ENCODE measurements at regions not wholly inside any gene's neighbourhood (a gene's known extent, or its start where the extent isn't known, plus 50 kb on each side); places are given as distances from the start of the nearest gene placed in this dataset.

GRCh38 chr17:43327834-43328420 is 70.9 kb upstream of the ARL4D start:
- Mint-ChIP-seq H3K27me3 (no peaks in the 10 kb centered on the region), H3K4me3 (no peak overlapping the region), H3K27ac (no peak overlapping the region), H3K36me3 (no peaks in the 10 kb centered on the region), H3K4me1 (peaks cover 10 to 12% (median 11%) of the 10 kb centered on the region in 3 donors), H3K9me3 (no peaks in the 10 kb centered on the region)
- no peak for ATAC-seq (ENCODE audit: low read depth in 2 of 2)
- DNase-seq = no peak

GRCh38 chr17:43327421-43327820 is 71.4 kb upstream of the ARL4D start:
- ATAC-seq (ENCODE audit: low read depth in 2 of 2) (no peak), DNase-seq (no peak)
- Mint-ChIP-seq H3K9me3 (no peaks in the 10 kb centered on the region), H3K4me3 (no peak overlapping the region), H3K36me3 (no peaks in the 10 kb centered on the region), H3K27me3 (no peaks in the 10 kb centered on the region), H3K4me1 (peaks cover 10 to 12% (median 11%) of the 10 kb centered on the region in 3 donors), H3K27ac (no peak overlapping the region)

GRCh38 chr17:43326490-43327275 is 72.1 kb upstream of the ARL4D start:
- no peak for ATAC-seq (ENCODE audit: low read depth in 2 of 2)
- H3K4me1 Mint-ChIP-seq = peaks cover 11 to 13% (median 12%) of the 10 kb centered on the region in 3 donors
- H3K27ac Mint-ChIP-seq = no peak overlapping the region
- no peak for DNase-seq
- no peaks in the 10 kb centered on the region for H3K36me3 Mint-ChIP-seq
- H3K27me3 Mint-ChIP-seq = no peaks in the 10 kb centered on the region
- no peak overlapping the region for H3K4me3 Mint-ChIP-seq
- no peaks in the 10 kb centered on the region for H3K9me3 Mint-ChIP-seq

- peak in 1 of 2 donors; percentile 75 for ATAC-seq (ENCODE audit: low read depth in 2 of 2)
- peak overlapping the region in 4 of 6 donors; percentile 12 to 70 (median 39) for H3K27ac Mint-ChIP-seq
- no peaks in the 10 kb centered on the region for H3K36me3 Mint-ChIP-seq
- H3K4me3 Mint-ChIP-seq = peak overlapping the region in 3 of 8 donors; percentile 7 to 78 (median 63)
- DNase-seq = no peak
- peaks cover 10 to 16% (median 12%) of the 10 kb centered on the region in 3 donors for H3K4me1 Mint-ChIP-seq
- no peaks in the 10 kb centered on the region for H3K27me3 Mint-ChIP-seq
- H3K9me3 Mint-ChIP-seq = peaks cover 0 to 10% (median 2%) of the 10 kb centered on the region in 7 donors
Observed at GRCh38 chr17:43324205-43324893, 74.4 kb upstream of the ARL4D start.

- Mint-ChIP-seq H3K4me3 (peak overlapping the region in 1 of 8 donors; percentile 54), H3K27ac (peak overlapping the region in 1 of 6 donors; percentile 63), H3K36me3 (no peaks in the 10 kb centered on the region), H3K27me3 (no peaks in the 10 kb centered on the region), H3K4me1 (peaks cover 19 to 27% (median 24%) of the 10 kb centered on the region in 3 donors), H3K9me3 (peaks cover 0 to 25% (median 14%) of the 10 kb centered on the region in 7 donors)
- ATAC-seq (ENCODE audit: low read depth in 2 of 2) (no peak), DNase-seq (no peak)
Observed at GRCh38 chr17:43319293-43320124, 79.3 kb upstream of the ARL4D start.

- peak overlapping the region in 3 of 8 donors; percentile 32 to 68 (median 56) for H3K4me3 Mint-ChIP-seq
- DNase-seq = peak; percentile 62
Observed at GRCh38 chr17:43316522-43317142, 82.2 kb upstream of the ARL4D start.

GRCh38 chr17:43315858-43316521 is 82.2 kb upstream of the RNU2-1 start:
- H3K27ac Mint-ChIP-seq = no peak overlapping the region
- H3K27me3 Mint-ChIP-seq = no peaks in the 10 kb centered on the region
- DNase-seq = no peak
- no peaks in the 10 kb centered on the region for H3K36me3 Mint-ChIP-seq
- ATAC-seq (ENCODE audit: low read depth in 2 of 2) = no peak
- H3K4me3 Mint-ChIP-seq = peak overlapping the region in 1 of 8 donors; percentile 68
- peaks cover 12 to 17% (median 14%) of the 10 kb centered on the region in 3 donors for H3K4me1 Mint-ChIP-seq
- H3K9me3 Mint-ChIP-seq = peaks cover 0 to 25% (median 14%) of the 10 kb centered on the region in 7 donors

More at GRCh38 chr17:43316522-43317142, 82.2 kb upstream of the ARL4D start:
- no peaks in the 10 kb centered on the region for H3K36me3 Mint-ChIP-seq
- peak overlapping the region in 1 of 6 donors; percentile 93 for H3K27ac Mint-ChIP-seq
- H3K27me3 Mint-ChIP-seq = no peaks in the 10 kb centered on the region
- H3K4me1 Mint-ChIP-seq = peaks cover 12 to 19% (median 17%) of the 10 kb centered on the region in 3 donors
- ATAC-seq (ENCODE audit: low read depth in 2 of 2) = no peak
- H3K9me3 Mint-ChIP-seq = peaks cover 0 to 25% (median 14%) of the 10 kb centered on the region in 7 donors

GRCh38 chr17:43315369-43315768 is 81.6 kb upstream of the RNU2-1 start:
- Mint-ChIP-seq H3K9me3 (peaks cover 0 to 23% (median 14%) of the 10 kb centered on the region in 7 donors), H3K4me1 (peaks cover 12 to 17% (median 14%) of the 10 kb centered on the region in 3 donors), H3K36me3 (no peaks in the 10 kb centered on the region), H3K4me3 (no peak overlapping the region), H3K27ac (no peak overlapping the region), H3K27me3 (no peaks in the 10 kb centered on the region)
- ATAC-seq (ENCODE audit: low read depth in 2 of 2) = no peak
- DNase-seq = no peak

- ATAC-seq (ENCODE audit: low read depth in 2 of 2) = no peak
- H3K4me1 Mint-ChIP-seq = peaks cover 12 to 17% (median 14%) of the 10 kb centered on the region in 3 donors
- H3K9me3 Mint-ChIP-seq = peaks cover 0 to 18% (median 14%) of the 10 kb centered on the region in 7 donors
- peak overlapping the region in 1 of 8 donors; percentile 82 for H3K4me3 Mint-ChIP-seq
- no peak overlapping the region for H3K27ac Mint-ChIP-seq
- H3K36me3 Mint-ChIP-seq = no peaks in the 10 kb centered on the region
- H3K27me3 Mint-ChIP-seq = no peaks in the 10 kb centered on the region
- DNase-seq = no peak
Observed at GRCh38 chr17:43314611-43315011, 80.8 kb upstream of the RNU2-1 start.

GRCh38 chr17:43312011-43312410 is 78.2 kb upstream of the RNU2-1 start:
- peak overlapping the region in 1 of 8 donors; percentile 16 for H3K4me3 Mint-ChIP-seq

GRCh38 chr17:43309505-43310332 is 75.9 kb upstream of the RNU2-1 start:
- DNase-seq = no peak
- ATAC-seq (ENCODE audit: low read depth in 2 of 2) = no peak
- Mint-ChIP-seq H3K27me3 (no peaks in the 10 kb centered on the region), H3K27ac (peak overlapping the region in 1 of 6 donors; percentile 66), H3K9me3 (no peaks in the 10 kb centered on the region), H3K36me3 (no peaks in the 10 kb centered on the region), H3K4me3 (no peak overlapping the region), H3K4me1 (peaks cover 0 to 7% (median 0%) of the 10 kb centered on the region in 3 donors)

More at GRCh38 chr17:43312011-43312410, 78.2 kb upstream of the RNU2-1 start:
- Mint-ChIP-seq H3K36me3 (no peaks in the 10 kb centered on the region), H3K27me3 (no peaks in the 10 kb centered on the region), H3K27ac (no peak overlapping the region), H3K4me1 (peaks cover 3 to 14% (median 7%) of the 10 kb centered on the region in 3 donors), H3K9me3 (no peaks in the 10 kb centered on the region)
- ATAC-seq (ENCODE audit: low read depth in 2 of 2) (no peak), DNase-seq (no peak)
